ENCODE measurements at regions not wholly inside any gene's neighbourhood (a gene's known extent, or its start where the extent isn't known, plus 50 kb on each side); places are given as distances from the start of the nearest gene placed in this dataset.

DNA sequence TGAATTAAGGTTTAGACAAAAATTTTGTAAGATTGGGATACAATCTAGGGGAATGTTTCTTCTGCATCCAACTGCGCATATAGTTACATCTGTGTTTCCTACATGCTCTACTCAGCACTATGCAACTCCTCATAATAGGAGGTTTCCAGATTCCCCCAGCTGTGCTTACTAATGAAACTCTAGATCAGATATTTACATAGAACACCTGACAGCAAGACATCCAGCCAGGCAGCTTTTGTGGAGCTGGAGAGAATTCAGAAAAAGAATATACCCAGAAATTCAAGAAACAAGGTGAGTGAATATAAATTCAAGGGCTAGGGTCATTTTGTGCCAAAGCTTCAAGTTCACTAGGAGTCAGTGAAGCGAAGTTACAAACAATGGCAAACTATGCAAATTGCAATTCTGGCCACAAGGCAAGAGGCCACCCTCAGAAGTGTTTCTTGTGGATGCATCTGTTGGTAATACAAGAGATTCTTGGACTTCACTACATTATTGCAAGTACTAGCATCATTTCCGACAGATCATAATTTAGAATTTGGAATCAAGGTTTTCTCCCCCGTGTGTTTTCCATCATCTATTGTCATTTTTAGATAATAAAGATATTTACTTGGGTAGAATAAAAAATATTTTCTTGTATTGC lies 341.2 kb upstream of the NAV3 start:
- DNase-seq: no peak

GRCh38 chr12:77488041-77488620 lies 342.6 kb upstream of the NAV3 start:
- peak; percentile 64 for DNase-seq

DNA sequence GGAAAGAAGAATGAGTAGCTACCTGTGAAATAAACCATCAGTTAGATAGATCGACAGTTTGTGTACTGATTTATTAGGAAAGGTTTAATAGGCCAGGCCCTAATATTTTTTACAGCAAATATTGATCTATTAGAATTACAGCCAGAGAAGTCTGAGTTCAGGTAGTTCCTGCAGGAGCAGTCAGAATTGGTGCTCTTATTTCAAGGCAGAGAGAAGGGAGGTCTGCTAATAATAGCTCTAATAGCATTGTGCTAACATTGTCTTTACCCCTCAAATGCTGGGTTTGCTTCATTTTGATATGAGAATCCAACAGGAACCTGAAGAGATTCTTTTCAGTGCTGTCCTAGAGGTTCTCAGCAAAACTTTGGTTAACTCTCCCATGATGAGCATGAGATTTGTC lies 343.8 kb upstream of the NAV3 start:
- DNase-seq: no peak

- no peak for DNase-seq
These were observed 344.5 kb upstream of the NAV3 start for GRCh38 chr12:77485961-77486854.

DNA sequence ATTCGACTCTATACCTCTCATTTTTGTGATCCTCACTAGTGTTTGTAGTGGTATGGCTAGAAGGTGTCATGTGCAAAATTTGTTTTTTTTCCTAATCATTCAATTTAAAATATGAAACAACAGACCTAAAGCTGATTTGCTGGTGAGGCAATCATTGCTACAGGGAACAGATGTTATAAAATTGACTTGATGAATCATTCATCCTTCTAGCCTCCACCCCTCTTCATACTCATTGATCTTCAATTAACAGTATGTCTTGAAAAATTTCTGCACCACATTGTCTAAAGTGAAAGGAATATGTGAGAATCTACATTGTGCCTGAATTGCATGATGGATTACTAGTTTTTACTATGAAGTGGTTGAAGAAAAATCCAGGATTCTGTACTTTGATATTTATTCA lies 349.0 kb upstream of the NAV3 start:
- DNase-seq: no peak

GRCh38 chr12:77477907-77478533 lies 352.7 kb upstream of the NAV3 start:
- DNase-seq: no peak

- no peak for DNase-seq
These were observed 358.9 kb upstream of the NAV3 start for GRCh38 chr12:77471801-77472200.

GRCh38 chr12:77469578-77470333 lies 360.9 kb upstream of the NAV3 start:
- DNase-seq: peak; percentile 55

DNA sequence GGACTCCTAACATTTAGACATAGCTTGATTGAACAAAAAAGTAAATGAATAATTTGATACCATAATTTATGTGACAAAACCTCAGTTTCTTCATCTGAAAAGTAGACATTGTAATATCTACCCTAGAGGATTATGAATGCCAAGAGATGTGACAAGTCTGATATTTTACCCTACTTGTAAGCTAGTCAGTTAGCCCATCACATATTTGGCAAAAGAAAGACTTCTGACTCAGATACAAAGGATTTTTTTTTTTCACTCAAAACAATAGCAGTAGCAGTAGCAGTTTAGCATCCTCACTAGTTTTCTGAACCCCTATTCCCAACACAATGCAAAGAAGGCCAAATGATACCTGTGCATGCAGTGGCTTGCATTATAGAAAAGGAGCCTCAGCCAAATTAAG lies 377.3 kb upstream of the E2F7 start:
- no peak for DNase-seq

DNA sequence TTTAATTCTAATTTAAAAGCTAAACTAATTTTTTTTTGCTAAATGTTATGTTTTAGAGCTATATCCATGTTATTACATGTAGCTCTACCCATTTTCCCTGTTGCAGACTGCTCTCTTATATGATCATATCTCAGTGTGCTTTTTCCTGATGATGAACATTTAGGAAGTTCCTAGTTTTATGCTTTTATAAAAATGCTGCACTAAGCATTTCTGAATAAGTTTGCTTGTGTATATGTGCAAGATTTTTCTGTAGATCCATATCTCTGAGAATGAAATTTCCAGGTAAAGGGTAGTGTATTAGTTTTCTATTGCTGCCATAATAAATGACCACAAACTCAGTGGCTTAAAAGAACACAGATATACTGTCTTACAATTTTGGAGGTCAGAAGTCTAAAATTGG lies 374.4 kb upstream of the E2F7 start:
- no peak for DNase-seq

GRCh38 chr12:77438644-77439043 lies 373.3 kb upstream of the E2F7 start:
- no peak for DNase-seq

DNA sequence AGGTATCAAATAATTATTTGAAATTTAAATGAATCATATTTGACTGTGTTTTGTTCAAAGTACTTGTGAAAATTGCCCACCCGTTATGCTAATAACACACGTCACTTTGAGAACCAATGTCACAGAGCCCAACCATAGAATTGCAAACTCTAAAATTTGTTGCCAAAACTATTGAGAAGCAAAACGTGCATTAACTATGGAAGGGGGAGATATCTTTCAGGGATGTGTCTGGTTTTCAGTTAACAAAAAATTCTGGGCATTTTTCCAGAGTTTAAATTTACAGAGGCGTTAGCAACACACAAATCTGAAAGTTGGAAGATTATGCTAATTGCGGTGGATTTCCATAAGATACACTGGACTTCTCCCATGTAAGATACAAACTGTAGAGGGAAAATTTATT lies 371.8 kb upstream of the E2F7 start:
- no peak for DNase-seq

- DNase-seq: no peak
These were observed 370.2 kb upstream of the E2F7 start for GRCh38 chr12:77435446-77436091.

GRCh38 chr12:77433799-77434198 lies 368.4 kb upstream of the E2F7 start:
- no peak for DNase-seq

DNA sequence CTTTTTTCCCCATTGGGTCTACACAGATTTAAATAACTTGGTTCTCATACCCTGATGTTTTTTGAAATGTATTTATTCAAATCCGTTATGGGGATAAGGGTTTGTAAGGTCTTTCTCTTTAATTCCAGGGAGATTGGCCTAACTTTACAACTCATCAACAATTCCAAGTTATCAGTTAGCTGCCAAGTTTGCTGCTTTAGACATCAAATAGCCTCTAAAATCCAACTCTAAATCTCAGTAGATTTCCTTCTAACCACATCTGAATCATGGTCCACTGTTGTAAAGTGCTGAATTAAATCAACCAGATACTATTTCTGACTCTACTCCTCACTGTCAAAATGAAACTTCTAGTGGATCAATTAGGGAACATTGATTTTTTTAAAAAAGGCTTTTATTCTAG lies 364.1 kb upstream of the E2F7 start:
- DNase-seq: no peak

DNA sequence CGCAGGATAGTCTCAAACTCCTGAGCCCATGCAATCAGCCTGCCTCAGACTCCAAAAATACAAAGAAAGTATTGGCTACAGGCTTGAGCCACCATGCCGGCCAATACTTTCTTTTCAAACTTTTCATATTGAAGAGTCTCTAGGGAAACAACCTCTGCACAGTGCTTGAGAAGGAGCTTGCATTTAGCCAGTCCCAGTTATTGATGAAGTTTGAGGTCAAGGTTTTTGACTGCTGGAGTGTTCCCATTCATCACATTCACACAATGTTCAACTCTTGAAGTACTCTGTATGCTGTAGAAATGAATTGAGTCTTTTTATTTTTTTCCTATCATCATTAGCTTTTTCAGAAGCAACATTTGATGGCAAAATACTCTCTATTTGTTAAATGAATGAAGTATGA lies 355.8 kb upstream of the E2F7 start:
- no peak for DNase-seq

- DNase-seq: no peak
These were observed 344.2 kb upstream of the E2F7 start for GRCh38 chr12:77409551-77409950.

DNA sequence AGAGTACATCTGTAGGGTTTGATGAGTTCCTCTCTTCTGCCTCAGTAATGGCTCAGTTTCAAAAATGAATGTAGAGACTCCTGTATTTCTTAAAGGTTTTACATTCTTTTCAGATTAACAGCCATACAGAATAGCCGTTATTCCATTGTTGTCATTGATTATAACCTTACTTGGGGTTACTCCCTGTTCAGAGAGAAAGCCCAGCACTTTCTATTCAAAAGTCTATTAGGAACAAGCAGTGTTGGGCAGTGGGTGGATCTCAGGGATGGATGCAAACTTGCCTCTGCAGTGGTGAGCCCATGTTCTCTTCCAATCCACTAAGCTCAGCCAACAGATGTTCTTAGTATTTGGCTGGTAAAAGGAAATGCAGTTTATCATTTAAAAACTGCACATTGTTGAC lies 342.6 kb upstream of the E2F7 start:
- no peak for DNase-seq

DNA sequence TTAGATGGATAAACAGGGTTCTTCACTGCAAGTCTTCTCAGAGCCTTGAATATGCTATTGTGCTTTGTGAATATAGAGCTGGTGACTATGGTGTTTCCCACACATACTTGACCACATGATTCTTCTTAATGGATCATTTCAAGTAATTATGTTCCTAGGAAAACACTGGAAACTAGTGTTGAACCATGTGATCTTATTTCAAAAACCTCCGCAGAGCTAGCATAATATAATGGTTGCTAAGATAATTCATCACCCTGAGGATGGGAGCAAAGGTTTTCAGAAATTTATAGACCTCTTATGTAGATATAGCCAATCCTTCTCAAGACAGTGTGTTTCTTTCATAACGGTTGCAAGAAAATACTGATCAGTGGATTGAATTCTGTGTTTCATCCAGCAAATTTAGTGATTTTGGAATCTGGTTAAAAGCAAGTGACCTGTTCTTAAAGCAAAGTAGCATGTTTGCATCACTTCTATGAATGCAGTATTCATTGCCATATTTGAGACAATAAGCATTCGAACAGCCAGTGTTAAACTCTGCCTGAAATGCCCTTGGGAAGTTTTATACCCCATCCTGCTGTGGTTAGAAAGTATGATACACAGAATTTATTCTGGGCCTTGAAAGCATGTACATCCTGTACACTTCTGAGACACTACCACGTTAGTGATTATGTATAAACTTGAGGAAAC lies 341.0 kb upstream of the E2F7 start:
- DNase-seq: no peak

GRCh38 chr12:77402716-77403115 lies 337.3 kb upstream of the E2F7 start:
- peak; percentile 58 for DNase-seq

DNA sequence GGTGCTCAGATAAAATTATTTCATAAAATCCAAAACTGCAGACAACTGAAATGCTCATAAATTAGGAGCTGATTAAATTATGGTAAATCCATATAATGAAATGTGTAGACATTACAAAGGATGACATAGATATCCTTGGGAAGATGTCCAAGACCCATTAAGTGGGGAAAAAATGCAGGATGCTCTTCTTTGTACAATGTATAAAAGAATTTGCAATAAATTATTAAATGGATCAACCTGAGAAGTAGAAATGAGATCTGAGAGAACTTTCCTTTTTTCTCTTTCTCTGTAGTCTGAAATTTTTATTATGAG lies 336.4 kb upstream of the E2F7 start:
- DNase-seq: no peak
